SIG-M5 treated with dmso at 0.1 percent for 504 hours (cell line): ENCODE measurements at regions not wholly inside any gene's neighbourhood (a gene's known extent, or its start where the extent isn't known, plus 50 kb on each side); places are given as distances from the start of the nearest gene placed in this dataset.

Experiments
- DNase-seq: peaks from one replicate; lab custom pipeline; 2025; ENCODE audit not compliant: unreplicated experiment; lab: John Stamatoyannopoulos, UW

DNA sequence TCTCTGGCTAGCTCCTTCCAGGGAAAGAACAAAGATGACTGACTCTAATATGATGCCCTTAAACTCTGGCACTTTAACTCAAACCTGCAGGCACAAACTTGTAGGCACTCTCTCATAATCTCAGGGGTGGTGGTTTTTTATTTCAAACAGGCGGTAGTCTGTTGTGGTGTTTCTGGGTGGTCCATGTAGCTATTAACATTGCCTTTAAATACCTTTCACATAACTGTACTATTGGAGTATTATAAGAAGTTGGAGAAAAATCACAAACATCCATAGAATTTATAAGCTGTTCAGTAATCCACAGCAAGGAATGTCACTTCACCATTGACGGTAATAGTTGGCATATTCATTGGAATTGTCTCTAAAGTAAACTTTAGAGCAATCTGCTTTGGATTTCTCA lies 204.2 kb upstream of the PDE5A start:
- DNase-seq = no peak

DNA sequence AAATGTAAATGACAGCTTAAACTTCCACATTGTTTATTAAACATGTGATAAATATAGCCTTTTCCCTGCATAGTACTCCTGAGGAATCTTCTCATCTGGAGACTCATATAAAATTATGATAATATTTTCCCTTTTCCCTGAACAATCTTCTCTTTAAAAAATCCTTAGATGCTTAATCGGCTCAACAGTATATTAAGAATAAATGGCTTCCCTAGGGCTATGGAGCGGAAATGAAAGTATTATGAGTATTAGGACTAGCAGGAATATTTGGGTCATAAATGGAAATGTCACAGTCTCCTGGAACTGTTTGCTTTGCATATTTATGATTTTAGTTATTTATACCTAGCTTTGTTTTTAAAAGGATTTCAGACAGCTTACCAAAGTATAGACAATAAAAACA lies 200.7 kb upstream of the PDE5A start:
- DNase-seq = no peak

DNA sequence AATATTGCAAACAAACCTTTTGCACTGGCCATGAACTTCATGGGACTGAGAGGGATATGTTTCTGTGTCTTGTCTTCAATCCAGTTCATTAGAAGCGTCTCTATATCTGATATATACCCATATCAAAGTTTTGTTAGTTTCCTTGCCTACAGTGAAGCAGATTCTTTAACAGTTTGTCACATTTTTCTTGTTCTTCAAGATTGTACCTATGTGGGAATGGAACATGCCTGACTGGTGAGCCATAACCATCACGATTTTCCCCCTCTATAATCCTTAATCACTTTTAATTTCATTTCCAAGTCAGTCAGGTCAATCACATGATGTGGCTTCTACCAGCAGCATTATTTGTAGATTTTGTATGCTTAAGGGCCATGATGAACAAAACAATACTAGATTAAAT lies 197.1 kb upstream of the PDE5A start:
- DNase-seq = no peak

DNA sequence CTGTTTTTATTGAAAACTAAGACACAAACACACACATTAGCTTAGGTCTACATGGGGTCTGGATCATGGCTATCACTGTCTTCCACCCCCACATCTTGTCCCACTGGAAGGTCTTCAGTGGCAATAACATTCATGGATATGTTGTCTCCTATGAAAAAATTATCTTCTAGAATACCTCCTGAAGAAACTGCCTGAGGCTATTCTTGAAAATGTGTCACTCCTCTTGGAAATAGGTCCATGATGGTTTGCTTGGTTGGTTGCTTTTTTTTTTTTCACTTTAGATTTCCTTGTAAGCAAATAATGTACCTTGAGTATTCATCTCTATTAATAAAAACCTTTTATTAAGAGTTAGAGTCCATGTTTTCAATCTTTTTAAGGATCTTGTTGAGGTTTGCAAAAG lies 195.3 kb upstream of the PDE5A start:
- no peak for DNase-seq

DNA sequence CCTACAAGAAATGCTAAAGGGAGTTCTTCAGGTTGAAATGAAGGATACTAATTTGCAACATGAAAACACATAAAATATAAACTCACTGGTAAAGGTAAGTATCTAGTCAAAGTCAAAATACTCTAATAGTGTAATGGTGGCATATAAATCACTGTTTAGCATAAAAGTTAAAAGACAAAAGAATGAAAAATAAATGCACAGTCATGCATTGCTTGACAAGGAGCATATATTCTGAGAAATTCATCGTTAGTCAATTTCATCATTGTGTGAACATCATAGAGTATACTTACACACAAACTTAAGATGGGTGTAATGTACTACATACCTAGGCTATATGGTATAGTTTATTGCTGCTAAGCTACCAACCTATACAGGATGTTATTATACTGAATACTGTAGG lies 194.4 kb upstream of the PDE5A start:
- no peak for DNase-seq

DNA sequence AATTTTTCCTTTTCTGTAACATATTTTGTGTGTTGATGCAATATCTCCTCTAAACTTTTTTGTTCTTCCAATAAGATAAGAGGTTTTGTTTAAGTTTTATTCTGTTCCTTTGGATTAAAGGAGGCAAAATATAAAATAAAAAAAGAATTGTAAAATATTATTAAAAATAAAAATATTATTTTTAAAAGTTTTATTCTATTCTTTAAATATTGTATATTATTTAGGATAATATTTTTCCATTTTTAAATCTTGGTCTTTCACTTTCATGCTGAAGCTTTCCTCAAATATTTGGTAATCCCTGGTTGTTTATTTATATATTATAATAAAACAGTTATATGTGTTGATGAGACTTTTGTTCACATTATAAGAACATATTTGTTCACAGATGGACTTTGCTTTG lies 187.9 kb upstream of the PDE5A start:
- no peak for DNase-seq

DNA sequence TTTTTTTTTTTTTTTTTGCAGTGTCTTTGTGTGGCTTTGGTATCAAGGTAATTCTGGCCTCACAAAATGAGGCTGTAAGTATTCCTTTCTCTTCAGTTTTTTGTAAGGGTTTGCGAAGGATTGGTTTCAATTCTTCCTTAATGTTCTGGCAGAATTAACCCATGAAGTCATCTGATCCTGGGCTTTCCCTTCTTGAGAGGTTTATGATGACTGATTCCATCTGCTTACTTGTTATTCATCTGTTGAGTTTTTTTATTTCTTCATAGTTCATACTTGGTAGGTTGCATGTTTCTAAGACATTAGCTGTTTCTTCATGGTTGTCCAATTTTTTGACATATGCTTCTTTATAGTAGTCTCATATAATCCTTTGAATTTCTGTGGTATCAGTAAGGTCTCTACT lies 181.4 kb upstream of the PDE5A start:
- DNase-seq = no peak

DNA sequence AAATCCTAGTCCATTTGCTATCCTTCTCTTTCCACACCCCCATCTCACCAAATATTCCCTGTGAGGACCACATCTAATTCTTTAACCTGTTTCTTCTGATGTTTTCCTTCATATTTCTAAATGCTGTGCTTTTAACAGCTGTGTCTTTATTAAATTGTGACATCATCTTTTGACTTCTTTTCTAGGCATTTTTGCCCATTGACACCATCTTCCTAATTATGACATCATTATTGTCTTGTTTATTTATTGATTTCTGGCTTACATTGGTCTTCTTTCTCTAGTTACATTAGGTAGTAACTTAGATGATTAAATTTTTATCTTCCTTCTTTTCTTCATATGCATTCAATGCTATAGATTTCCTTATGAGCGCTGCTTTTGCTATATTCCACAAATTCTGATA lies 175.8 kb upstream of the PDE5A start:
- DNase-seq = no peak

DNA sequence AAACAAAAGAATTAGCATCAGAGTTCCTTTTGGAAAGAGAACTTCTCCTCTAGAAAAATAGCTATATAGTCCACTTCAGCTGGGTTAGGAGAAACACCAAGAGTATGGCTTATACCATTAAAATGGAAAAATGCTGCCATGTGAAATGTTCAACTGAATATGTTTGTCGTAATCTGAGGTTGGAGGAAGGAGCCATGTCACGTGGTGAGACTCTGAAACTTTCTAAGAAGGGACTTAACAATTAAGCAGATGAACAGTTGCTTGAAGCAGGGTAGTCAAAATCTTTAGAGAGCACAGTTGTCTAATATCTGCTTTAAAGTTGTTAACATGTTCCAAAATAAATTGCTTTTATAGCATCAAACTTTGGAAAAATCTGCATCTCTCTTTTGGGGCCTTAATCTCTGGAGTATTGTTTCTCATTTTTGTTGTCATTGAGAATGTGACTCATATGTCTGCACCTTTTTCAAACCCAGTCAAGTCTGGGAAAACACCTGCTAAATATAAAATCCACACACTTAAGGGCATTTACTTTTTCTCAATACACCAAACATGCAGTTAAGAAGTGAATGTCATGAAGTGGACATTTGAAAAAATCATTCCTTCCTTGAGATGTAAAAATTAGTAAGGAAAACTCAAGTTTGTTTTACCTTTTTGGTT lies 168.8 kb upstream of the PDE5A start:
- no peak for DNase-seq

DNA sequence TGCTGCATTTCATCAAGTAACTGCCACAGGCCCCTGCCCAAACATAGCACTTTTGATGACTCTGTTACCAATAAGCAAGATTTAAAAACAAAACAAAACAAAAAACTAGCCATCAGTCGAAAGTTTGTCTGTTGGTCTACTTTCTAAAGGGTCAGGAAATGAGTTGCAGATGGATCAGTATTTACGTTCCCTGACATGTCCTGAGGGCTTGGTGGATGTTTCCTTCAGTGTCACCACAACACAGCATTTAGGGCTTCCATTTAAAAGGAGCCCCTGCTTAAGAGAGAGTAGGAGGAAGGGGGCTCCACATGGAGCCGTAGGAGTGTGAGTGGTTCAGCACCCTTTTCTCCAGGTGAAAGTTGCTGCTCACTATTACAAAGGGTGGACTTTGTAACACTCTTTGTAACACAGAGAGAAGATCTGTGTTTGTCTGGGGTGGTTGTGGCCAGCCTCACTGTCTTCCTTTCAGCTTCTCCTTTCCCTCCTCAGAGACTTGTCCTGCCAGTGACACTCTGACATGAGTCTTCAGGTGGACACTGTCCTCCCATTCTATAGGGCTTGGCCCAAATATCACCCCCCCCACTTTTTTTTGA lies 167.5 kb upstream of the PDE5A start:
- DNase-seq = no peak

DNA sequence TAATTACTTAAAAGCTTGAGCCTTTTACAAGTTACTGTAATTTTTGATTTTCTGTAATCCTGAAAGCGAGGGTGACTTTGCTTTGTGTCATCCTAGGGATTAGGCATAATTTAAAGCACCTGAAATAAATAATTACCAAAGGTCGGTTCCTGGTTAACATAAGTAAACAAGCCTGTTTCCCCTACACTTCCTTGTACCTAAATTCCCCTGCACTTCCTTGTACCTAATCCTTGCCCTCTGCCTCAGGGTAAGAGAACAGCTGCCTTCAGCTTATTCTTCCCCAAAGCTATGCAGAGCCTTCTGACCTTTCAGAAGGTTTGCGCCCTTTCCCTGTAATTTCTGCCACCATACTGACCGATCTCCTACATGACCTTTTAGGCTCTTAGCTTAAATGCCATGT lies 166.1 kb upstream of the PDE5A start:
- DNase-seq = no peak

DNA sequence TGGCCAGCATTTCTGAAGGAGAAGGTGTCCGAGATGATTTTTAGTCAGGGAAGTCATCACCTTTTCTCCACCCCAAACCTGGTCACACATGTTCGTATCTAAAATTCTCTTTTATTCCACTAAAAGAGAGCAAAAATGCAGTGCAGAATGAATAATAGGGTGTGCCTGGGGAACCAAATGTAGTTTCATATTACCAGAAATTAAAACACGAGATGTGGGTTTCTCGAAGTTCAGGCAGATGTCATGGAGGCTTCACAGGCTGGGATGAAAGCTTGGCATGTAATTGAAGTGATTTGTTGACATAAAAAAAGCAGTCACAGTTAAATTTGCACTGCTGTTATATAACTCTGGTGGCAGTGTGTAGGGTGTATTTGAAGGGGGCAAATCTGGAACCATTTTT lies 165.5 kb upstream of the PDE5A start:
- no peak for DNase-seq

DNA sequence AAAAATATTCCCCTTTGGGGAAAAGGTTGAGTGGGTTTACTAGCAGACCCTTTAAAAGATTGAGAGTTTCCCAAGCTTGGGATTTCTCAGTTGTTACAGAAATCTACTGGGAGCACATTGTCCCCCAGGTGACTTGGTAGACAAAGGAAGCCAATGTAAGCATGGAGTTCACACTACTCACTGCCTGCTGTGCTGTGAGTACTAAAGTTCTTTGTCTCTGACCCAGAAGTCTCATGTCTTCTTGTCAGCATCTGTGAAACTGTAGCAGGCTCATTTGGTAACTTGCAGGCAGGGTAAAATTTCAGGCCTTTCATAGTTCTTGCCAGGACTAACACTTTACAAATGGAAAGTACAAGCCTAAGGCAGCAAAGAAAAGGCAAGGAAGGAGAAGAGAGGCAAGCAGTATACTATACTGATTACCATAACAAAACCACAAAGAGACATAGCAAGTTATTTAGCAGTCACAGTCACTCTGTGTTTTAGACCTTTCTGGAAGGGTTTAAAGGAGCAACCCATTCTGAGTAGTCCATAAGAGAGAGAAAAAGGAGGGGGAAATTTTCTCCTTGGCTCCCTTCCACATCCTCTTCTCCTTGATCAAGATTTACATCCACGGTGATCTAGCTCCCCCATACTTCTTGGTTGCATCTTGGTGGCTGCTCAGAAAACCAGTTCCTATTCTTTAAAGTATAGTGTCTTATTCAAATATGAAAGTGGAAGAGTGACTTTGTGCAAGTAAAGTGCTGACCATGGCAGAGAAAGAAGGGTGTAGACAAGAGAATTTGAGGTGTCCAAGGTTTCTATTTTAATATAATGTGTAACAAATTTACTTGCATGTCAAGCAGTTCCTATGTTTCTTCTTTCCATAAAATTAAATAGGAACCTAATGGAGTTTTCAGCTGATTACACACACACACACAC lies 160.0 kb upstream of the PDE5A start:
- DNase-seq = no peak

DNA sequence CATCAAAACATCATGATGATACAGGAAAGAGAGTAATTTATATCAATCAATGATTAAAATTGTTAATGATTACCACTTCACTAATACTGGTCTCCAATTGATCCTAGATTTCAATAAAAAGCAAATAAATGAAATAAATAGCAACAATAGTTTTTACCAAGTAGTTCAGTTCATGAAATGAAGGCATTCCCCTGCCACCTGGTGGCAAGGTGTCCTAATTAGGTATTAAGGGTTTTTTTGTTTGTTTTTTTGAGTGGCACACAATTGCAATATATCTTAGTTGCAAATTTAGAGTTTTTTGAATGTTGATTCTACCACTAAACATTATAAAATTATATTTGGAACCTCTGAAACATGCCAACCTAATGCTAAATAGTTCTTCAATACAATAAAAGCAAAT lies 157.4 kb upstream of the PDE5A start:
- DNase-seq = no peak

DNA sequence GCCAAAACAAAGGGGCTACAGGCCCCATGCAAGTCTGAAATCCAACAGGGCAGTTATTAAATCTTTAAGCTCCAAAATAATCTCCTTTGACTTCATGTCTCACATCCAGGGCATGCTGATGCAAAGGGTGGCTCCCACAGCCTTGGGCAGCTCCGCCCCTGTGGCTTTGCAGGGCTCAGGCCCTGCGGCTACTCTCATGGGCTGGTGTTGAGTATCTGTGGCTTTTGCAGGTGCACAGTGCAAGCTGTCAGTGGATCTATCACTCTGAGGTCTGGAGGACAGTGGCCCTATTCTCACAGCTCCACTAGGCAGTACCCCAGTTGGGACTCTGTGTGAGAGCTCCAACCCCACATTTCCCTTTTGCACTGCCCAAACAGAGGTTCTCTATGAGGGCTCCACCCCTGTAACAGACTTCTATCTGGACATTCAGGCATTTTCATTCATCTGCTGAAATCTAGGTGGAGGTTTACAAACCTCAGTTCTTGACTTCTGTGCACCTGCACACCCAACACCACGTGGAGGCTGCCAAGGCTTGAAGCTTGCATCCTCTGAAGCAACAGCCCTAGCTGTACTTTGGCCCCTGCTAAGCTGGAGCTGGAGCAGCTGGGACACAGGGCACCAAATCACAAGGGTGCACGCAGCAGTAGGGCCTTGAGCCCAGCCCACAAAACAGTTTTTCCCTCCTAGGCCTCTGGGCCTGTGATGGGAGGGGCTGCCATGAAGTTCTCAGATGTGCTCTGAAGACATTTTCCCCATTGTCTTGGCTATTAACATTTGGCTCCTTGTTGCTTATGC lies 154.8 kb upstream of the PDE5A start:
- no peak for DNase-seq

DNA sequence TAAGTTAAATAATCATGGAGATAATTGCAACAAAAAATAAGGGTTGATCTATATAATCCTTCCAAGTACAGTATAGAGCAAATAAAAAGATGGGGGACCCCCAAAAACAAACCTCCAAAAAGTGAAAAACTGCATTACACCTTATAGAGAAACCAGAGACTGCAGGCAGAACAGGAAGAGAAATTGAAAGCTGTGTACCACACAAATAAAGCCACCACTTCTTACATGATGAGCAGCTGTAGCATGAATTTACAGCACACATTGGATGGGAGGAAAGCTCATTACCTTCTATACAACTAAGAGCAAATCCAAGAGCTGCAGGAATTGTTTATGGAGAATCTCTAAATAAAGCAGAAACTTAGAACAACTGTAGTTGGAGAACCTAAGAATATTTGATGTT lies 152.4 kb upstream of the PDE5A start:
- no peak for DNase-seq

DNA sequence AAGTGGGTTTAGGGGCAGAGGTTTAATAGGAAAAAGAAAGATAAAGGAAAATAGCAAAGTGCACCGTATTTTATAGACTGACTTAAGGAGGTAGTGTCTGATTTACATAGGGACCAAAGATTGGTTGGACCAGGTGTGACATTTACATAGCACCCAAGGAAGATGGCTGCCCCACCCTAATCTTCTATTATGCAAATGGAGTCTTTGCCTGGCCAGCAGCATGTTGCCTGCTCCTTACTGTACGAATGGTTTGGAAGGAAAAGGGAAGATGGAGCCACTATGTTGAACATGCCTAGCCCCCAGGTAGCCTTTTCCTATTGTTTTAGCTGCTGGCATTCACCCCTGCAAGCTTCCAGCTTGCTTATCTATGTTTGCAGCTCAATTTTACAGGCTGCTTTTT lies 146.2 kb upstream of the PDE5A start:
- DNase-seq = no peak

DNA sequence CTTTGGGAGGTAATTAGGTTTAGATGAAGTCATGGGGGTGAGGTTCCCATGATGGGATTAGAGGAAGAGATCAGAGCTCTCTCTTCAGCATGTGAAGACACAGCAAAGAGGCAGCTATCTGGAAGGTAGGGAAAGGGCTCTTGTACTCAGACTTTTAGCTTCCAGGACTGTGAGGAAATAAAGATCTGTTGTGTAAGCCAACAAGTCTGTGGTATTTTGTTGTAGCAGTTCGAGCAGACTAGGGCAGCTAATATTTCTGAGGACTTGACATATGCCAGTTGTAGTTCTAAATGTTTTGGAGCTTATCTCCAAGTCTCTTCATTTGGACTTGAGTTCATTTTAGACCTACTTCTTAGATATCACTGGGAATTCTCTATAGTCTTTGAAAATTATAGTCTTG lies 137.3 kb upstream of the PDE5A start:
- no peak for DNase-seq

DNA sequence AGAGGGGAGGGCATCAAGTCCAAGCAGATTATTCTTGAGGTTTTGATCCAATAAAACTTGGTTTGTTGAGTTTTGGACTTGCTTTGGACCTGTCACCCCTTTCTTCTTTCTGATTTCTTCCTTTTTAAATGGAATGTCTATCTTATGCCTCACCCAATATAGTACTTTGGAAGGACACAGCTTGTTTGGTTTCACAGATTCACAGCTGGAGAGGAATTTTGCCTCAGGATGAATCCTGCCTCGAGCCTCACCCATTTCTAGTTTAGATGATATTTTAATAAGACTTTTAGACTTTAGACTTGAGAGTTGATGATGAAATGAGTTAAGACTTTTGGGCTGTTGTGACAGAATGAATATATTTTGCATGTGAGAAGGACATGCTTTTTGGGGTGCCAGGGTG lies 136.9 kb upstream of the PDE5A start:
- no peak for DNase-seq

DNA sequence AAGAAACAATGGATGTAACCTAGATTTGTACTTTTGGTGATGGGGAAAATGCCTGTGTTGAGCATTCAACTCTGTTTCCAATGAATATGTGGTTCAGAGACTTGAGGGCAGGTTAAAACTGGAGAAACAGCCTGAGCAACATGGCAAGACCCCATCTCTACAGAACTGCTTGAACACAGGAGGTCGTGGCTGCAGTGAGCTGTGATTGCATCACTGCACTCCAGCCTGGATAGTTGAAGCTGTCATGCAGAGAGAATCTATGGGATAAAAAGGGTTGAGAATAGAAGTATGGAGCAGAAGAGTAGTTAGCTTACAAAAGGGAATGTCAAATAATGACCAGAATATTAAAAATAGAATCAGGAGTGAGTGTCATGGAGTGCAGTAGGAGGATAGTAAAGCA lies 134.8 kb upstream of the PDE5A start:
- DNase-seq = no peak

DNA sequence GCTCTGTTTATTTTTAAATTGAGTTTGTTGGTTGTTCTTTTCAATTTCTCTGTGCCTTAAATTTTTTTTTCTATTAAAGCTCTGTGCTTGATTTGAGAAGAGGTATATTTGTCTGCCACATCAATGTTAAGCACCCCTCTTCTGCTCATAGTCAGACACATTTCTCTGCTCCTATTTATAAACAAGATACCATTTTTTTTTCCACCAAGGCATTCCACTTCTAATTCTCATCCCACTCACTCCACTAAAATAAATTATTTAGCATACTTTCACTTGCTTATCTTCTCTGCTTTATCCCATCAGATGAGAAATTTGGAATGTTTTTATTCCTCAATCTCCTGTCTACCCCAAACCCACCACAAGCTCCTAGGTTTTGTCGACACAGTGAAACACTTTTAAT lies 127.0 kb upstream of the PDE5A start:
- no peak for DNase-seq

DNA sequence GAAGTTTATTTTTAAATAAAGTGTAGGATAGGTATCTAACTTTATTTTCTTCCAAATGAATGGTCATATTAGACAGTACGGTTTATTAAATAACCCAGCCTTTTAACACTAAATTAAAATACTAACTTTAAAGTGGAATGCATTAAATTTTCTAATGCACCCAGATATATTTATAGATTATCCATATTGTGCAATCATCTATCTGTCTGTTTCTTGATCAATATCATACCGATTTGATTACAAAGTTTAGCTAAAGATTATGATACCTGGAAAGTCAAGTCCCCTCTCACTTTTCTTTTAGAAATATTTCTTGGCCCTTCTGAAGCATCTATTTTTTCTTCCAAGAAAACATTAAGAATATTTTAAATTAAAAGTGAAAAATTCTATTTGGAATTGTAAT lies 124.3 kb upstream of the PDE5A start:
- DNase-seq = no peak
